ENCODE measurements at regions not wholly inside any gene's neighbourhood (a gene's known extent, or its start where the extent isn't known, plus 50 kb on each side); places are given as distances from the start of the nearest gene placed in this dataset.

DNA sequence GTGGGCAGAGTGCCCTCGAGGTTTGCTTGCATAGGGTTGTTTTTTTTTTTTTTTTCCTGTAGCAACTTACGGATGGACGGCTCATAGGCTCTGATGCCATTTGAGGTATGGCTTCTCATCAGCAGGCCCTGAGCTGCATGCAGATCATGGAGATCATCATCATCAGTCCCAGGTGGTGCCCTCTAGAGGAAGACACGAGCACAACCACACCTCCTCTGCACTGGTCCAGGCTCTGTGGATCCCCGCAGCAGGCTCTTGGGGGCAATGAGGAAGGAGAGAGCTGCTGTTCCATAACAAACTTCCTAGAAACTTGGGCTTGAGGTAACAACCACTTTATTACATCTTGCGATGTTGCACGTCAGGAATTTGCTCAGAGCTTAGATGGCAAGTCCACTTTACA is 132.7 kb upstream of the CXCL12 start:
- TF ChIP-seq POLR2AphosphoS5 (IDR thresholded peaks at IDR 0.05; ENCODE audit: low read depth, low read length) (no peak), CTCF (IDR thresholded peaks at IDR 0.05 in 2 of 3, conservative IDR thresholded peaks at IDR 0.05 in 1 of 3; ENCODE audit: borderline replicate concordance in 1 of 3, insufficient read depth in 1 of 3, low read depth in 2 of 3, low read length in 2 of 3) (peak in 2 of 3 experiments; percentile 63 to 70; a peak in 4 of 6 replicates), ELF1 (IDR thresholded peaks at IDR 0.05; ENCODE audit: borderline replicate concordance, low read depth) (no peak), CEBPB (IDR thresholded peaks at IDR 0.05; ENCODE audit: low read depth) (no peak), ZFX (IDR thresholded peaks at IDR 0.05) (no peak)
- TF ChIP-seq, protein P1, sequence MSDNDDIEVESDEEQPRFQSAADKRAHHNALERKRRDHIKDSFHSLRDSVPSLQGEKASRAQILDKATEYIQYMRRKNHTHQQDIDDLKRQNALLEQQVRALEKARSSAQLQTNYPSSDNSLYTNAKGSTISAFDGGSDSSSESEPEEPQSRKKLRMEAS (IDR thresholded peaks at IDR 0.05): no peak

Data from HCT116 (cell line).